Caki2 (cell line): ENCODE measurements at regions not wholly inside any gene's neighbourhood (a gene's known extent, or its start where the extent isn't known, plus 50 kb on each side); places are given as distances from the start of the nearest gene placed in this dataset.

ENCODE experiments used
- DNase-seq: peaks from one replicate; pipeline ENCODE4 v3.0.0-alpha.2; 2015; ENCODE audit warnings: low read depth
- in situ Hi-C: cut with HindIII; loops from 2 replicates; pipeline ENCODE4 v1.10.0; 2016; ENCODE audit warnings: low sequenced_read_pairs, low pct_unique_long_range_greater_than_20kb, mixed read lengths

DNA sequence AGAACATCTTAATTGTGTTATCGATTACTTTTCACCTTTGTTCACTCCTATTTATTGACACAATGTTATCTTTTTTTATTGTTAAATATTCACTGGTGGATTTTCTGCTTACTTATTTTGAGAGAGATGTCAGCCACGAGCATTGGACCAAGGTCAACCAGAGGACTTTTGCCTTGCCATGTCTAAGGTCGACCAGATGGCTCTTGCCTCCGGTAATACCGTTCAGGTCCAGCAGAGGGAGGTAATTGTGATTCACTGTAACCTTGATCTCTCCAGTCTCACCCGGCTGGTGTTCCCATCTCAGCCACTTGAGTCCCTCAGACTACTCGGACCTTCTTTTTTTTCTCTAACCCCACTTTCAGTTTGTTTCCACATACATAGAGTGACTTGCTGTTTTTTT, 1438.1 kb downstream of the UQCRFS1 start:
- in situ Hi-C loops, result no loop called here
- DNase-seq, result no peak

DNA sequence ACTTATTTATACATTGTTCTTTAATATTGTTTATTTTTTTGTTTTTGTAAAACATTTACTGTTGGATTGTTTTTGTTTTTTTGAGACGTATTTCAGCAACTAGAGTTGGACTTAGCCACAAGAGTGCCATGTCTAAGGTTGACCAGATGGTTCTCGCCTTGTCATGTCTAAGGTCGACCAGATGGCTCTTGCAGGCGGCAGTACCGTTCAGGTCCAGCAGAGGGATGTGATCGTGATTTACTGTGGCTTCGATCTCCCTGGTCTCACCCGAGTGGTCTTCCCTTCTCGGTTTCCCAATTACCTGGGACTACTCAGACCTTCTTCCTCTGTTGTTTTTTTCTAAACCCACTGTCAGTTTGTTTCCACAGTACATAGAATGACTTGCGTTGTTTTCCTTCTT, 1438.6 kb downstream of the UQCRFS1 start:
- in situ Hi-C loops, result no loop called here
- no peak for DNase-seq

DNA sequence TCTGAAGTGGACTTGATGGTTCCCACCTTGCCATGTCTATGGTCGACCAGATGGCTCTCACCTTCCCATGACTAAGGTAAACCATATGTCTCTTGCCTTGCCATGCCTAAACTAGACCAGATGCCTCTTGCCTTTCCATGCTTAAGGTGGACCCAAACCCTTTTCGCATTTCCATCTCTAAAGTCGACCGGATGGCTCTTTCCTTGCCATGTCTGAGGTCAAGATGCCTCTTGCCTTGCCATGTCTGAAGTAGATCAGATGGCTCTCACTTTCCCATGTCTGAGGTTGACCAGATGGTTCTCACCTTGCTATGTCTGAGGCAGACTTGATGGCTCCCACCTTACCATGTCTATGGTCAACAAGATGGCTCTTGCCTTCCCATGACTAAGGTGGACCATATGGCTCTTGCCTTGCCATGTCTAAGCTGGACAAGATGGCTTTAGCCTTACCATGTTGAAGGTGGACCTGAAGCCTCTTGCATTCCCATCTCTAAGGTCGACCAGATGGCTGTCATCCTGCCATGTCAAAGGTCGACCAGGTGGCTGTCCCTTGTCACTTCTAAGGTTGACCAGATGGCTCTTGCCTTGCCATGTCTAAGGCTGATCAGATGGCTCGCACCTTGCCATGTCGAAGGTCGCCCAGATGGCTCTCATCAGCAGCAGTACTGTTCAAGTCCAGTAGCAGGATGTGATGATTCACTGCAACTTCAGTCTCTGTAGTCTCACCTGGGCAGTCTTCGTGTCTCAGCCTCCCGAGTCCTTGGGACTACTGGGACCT, 1439.4 kb downstream of the UQCRFS1 start:
- in situ Hi-C loops, result no loop called here
- DNase-seq, result no peak

DNA sequence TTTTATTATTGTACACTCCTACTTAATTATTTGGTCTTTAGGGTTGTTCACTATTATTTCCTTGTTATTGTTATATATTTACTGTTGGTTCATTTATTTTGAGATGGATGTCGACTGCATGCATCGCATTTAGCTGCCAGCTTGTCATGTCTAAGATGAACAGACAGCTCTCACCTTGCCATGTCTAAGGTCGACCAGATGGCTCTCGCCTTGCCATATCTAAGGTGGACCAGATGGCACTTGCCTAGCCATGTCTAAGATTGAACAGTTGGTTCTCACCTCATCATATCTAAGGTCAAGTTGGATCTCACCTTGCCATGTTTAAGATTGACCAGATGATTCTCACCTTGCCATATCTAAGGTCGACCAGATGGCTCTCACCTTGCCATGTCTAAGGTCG, 1440.9 kb downstream of the UQCRFS1 start:
- in situ Hi-C loops, result no loop called here
- no peak for DNase-seq

DNA sequence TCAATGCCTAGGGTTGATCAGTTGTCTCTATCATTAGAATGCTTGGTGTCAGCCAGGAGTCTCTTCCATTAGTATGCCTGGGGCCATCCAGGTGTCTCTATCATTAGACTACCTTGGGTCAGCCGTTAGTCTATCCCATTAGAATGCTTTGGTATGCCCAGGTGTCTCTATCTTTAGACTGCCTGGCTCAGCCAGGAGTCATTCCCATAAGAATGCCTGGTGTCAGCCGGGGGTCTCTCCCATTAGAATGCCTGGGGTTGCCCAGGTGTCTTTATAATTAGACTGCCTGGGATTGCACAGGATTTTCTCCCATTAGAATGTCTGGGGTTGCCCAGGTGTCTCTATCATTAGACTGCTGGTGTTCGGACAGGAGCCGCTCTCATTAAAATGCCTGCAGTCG, 1442.9 kb downstream of the UQCRFS1 start:
- in situ Hi-C loops, result no loop called here
- DNase-seq, result no peak

DNA sequence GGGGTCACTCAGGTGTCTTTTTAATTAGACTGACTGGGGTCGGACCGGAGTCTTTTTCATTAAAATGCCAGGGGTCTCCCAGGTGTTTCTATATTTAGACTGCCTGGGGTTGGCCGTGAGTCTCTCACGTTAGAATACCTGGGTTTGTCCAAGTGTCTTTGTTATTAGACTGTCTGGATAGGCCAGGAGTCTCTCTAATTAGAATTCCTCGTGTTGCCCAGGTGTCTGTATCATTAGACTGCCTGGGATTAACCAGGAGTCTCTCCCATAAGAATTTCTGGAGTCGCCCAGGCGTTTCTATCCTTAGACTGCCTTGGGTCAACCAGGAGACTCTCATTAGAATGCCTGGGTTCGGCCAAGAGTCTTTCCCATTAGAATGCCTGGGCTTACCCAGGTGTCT, 1445.7 kb downstream of the UQCRFS1 start:
- DNase-seq, result no peak
- in situ Hi-C loops, result no loop called here

DNA sequence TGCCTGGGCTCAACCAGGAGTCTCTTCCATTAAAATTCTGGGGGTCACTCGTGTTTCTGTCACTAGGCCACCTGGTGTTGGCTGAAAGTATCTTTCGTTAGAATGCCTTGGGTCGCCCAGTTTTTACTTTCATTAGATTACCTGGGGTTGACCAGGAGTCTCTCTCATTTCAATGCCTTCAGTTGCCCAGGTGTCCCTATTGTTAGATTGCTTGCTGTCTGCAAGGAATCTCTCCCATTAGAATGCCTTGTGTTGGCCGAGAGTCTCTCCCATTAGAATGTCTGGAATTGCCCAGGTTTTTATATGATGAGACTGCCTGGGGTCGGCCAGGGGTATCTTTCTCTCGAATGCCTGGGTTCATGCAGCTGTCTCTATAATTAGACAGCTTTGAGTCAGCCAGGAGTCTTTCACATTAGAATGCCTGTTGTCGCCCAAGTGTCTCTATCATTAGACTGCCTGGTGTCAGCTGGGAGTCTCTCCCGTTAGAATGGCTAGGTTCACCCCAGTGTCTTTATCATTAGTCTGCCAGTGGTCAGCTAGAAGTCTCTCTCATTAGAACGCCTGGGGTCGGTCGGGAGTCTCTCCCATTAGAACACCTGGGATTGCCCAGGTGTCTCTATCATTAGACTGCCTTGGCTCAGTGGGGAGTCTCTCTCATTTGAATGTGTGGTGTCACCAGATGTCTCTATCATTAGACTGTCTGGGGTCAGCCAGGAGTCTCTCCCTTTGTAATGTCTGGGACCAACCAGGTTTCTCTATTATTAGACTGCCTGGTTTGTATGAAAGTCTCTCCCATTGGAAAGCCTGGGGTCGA, 1446.8 kb downstream of the UQCRFS1 start:
- no peak for DNase-seq
- in situ Hi-C loops, result no loop called here

DNA sequence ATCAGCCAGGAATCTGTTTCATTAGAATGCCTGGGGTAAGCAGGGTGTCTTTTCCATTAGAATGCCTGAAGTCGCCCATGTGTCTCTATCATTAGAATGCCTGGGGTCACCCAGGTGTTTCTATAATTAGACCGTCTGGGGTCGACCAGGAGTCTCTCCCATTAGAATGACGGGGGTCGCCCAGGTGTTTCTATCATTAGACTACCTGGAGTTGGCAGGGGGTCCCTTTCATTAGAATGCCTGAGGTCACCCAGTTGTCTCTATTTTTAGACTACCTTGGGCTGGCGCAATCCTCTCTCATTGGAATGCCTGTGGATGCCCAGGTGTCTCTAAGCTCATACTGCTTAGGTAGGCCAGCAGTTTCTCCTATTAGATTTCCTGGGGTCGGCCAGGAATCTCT, 1447.6 kb downstream of the UQCRFS1 start:
- no peak for DNase-seq
- in situ Hi-C loops, result no loop called here

DNA sequence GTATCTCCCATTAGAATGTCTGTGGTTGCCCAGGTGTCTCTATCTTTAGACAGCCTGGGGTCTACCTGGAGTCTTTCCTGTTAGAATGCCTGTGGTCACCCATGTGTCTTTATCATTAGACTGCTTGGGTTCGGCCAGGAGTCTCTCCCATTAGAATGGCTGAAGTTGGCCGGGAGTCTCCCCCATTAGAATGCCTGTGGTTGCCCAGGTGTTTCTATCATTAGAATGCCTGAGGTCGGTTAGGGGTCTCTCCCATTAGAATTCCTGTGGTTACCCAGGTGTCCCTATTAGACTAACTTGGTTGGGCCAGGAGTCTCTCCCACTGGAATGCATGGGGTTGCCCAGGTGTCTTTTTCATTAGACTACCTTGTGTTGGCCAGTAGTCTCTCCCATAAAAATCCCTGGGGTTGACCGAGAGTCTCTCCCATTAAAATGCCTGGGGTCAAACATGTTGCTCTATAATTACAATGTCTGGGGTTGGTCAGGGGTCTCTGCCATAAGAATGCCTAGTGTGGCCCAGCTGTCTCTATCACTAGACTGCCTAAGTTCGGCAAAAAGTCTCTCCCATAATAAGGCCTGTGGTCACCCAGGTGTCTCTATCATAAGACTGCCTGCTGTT, 1448.7 kb downstream of the UQCRFS1 start:
- in situ Hi-C loops, result no loop called here

DNA sequence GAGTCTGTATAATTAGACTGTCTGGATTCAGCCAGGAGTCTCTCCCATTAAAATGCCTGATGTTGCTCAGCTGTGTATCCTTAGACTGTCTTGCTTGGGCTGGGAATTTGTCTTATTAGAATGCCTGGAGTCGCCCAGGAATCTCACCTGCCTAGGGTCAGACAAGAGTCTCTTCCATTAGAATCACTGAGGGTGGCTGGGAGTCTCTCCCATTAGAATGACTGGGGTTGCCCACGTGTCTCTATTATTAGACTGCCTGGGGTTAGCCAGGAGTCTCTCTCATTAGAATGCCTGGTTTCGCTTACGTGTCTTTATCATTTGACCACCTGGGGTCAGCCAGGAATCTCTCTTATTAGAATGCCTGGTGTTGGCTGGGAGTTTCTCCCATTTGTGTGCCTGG, 1450.0 kb downstream of the UQCRFS1 start:
- DNase-seq, result no peak
- in situ Hi-C loops, result no loop called here

More for the DNA sequence above, 1448.7 kb downstream of the UQCRFS1 start:
- no peak for DNase-seq

DNA sequence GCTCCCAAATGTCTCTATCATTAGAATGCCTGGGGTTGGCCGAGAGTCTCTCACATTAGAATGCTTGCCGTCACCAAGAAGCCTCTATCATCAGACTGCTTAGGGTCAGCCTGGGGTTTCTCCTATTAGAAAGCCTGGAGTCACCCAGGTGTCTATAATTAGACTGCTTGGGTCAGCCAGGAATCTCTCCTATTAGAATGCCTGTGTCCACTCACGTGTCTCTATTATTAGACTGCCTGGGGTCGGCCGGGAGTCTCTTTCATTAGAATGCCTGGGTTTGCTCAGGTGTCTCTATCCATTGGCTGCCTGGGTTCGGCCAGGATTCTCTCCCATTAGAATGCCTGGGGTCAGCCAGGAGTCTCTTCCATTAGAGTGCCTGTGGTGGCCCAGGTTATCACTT, 1453.1 kb downstream of the UQCRFS1 start:
- in situ Hi-C loops, result no loop called here
- DNase-seq, result no peak

DNA sequence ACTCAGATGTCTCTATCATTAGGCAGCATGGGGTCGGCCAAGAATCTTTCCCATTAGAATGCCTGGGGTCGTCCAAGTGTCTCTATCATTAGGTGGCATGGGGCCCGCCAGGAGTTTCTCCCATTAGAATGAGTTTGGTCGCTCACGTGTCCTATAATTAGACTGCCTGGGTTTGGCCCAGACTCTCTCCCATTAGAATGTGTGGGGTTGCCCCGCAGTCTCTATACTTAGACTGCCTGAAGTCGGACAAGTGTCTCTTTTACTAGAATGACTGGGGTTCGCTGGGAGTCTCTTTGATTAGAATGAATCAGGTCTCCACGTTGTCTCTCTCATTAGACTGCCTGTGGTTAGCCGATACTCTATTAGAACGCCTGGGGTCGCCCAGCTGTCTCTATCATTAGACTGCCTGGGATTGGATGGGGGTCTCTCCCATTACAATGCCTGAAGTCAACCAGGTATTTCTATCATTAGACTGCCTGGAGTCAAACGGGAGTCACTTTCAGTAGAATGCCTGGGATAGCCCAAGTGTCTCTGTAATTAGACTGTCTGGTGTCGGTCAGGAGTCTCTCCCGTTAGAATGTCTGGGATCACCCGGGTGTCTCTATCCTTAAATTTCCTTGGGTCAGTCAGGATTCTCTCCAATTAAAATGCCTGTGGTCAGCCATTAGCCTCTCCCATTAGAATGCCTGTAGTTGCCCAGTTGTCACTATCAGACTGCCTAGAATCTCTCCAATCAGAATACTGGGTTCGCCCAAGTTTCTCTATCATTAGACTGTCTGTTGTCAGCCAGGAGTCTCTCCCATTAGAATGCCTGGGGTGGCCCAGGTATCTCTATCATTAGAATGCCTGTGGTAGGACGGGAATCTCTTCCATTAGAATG, 1454.1 kb downstream of the UQCRFS1 start:
- no peak for DNase-seq
- in situ Hi-C loops, result no loop called here

DNA sequence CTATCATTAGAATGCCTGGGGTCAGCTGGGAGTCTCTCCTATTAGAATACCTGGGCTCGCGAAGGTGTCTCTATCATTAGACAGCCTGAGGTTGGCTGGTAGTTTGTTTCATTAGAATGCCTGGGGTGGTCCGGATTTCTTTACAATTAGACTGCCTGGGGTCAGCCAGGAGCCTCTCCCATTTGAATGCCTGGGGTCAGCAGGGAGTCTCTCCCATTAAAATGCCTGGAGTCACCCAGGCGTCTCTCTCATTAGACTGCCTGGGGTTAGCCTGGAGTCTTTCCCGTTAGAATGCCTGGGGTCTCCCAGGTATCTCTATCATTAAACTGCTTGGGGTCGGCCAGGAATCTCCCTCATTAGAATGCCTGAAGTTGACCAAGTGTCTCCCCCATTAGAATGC, 1458.3 kb downstream of the UQCRFS1 start:
- in situ Hi-C loops, result no loop called here

DNA sequence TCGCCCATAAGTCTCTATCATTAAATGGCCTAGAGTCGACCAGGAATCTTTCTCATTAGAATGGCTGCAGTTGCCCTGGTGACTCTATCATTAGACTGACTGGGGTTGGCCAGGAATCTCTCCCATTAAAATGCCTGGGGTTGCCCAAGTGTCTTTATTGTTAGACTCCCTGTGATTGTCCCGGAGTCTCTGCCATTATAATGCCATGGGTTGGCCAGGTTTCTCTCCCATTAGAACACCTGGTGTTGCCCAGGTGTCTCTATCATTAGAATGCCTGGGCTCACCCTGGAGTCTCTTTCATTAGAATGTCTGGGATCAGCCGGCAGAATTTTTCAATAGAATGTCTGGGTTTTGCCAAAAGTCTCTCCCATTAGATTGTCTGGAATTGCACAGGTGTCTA, 1459.3 kb downstream of the UQCRFS1 start:
- in situ Hi-C loops, result no loop called here
- DNase-seq, result no peak

More for the DNA sequence above, 1458.3 kb downstream of the UQCRFS1 start:
- DNase-seq, result no peak

DNA sequence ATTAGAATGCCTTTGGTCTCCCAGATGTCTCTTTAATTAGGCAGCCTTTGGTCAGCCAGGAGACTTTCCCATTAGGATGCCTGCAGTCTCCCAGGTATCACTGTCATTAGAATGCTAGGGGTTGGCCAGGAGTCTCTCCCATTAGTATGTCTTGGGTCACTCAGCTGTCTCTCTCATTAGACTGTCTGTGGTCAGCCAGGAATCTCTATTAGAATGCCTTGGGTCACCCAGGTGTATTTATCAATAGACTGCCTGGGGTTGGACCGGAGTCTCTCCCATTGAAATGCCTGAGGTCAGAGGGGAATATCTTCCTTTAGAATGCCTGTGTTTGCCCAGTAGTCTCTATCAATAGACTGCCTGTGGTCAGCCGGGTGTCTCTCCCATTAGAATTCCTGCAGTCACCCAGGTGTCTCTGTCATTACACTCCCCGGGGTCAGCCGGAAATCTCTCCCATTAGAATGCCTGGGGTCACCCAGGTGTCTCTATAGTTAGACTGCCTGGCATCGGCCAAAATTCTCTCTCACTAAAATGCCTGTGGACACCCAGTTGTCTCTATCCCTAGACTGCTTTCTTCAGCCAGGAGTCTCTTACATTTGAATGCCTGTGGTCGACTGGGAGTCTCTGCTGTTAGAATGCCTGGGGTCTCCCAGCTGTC, 1460.3 kb downstream of the UQCRFS1 start:
- in situ Hi-C loops, result no loop called here
- no peak for DNase-seq

DNA sequence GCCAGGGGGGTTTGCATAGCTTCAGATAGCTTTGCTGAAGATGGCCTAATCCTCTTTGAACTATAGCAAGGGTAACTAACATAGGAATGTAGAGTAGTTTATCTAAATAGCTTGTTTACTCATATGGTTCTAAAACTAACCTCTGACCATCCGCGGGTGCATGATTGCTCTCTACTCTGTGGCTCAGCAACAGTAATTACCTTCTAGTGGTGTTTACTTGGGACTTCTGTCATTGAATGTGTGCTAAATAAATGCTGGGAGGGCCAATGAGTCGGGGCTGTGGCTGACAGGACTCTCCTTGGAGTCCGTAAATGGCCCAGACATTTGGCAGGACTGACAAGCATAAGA, 1461.9 kb downstream of the UQCRFS1 start:
- DNase-seq, result no peak
- in situ Hi-C loops, result no loop called here

DNA sequence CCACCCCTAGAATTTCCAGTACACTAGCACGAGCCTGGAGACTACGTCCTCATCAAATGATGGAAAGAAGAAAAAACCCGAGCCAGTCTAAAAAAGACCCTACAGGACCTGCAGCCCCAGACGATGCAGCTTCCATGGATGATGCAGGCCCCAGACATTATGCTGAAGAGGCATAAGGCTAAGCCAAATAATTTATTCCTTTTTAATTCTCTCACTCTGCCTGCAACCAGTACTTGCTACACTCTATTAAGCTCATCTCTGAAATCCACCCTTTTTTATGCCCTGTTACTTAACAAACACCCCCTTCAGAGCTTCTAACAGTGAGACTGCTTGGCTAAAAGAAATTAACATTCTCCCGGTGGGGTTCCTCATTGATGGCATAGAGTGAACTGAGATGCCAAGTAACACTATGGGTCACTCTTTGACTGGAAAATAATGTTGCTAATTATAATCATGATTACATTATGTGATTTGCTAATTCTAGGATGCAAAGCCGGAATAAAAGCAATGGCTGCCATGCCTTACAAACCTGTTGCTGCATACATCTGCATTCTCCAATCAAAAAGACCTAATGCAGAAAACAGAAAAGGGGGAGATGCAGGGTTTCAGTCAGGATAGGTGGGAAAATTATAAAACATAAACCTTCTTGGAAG, 1462.4 kb downstream of the UQCRFS1 start:
- DNase-seq, result no peak
- in situ Hi-C loops, result no loop called here
